ENCODE measurements at regions not wholly inside any gene's neighbourhood (a gene's known extent, or its start where the extent isn't known, plus 50 kb on each side); places are given as distances from the start of the nearest gene placed in this dataset.

DNA sequence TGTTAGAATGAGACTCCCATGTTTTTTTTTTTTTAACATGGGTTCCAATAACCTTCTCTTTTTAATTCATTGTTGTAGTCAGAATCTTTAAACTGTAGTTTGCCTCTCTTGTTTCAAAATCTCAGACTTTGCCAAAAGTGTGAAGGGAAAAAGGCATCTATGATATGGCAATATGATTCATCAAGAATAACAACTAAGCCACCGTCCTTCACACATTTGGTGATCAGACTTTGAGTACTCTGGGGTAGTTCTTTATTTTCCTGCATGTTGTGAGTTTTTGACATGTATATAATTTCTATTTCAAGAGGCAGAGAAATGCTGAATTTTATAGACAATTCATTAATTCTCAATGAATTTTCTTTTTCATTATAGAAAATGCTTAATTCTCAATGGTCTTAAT lies 53.5 kb upstream of the CERS6 start:
- Histone ChIP-seq H4K20me1 (ENCODE audit: insufficient read depth, low read length) (no peaks in the 10 kb centered on the region), H2AFZ (ENCODE audit: low read depth, low read length) (no peak overlapping the region), H3K4me2 (ENCODE audit: insufficient read depth, low read length) (no peak overlapping the region), H3K36me3 (ENCODE audit: insufficient read depth, low read length) (no peaks in the 10 kb centered on the region), H3K4me3 (ENCODE audit: low read depth in 1 of 2, low read length in 2 of 2) (no peak overlapping the region), H3K9me3 (ENCODE audit: insufficient read depth, low read length, severe bottlenecking) (no peaks in the 10 kb centered on the region), H3K79me2 (ENCODE audit: insufficient read depth, low read length) (no peaks in the 10 kb centered on the region), H3K9ac (ENCODE audit: low read depth, low read length) (no peak overlapping the region), H3K27ac (ENCODE audit: low read length) (no peak overlapping the region), H3K4me1 (ENCODE audit: insufficient read depth, low read length) (no peaks in the 10 kb centered on the region), H3K27me3 (ENCODE audit: insufficient read depth, low read length, poor library complexity) (no peaks in the 10 kb centered on the region)
- DNase-seq (no peak), ATAC-seq (ENCODE audit: insufficient read depth, low read depth) (no peak)
- TF ChIP-seq EZH2 (IDR thresholded peaks at IDR 0.05; ENCODE audit: borderline replicate concordance, low read depth, low read length, severe bottlenecking) (no peak), CTCF (IDR thresholded peaks at IDR 0.05; ENCODE audit: borderline replicate concordance, extremely low read depth, low read length, poor library complexity, severe bottlenecking) (no peak)

GRCh38 chr2:168403736-168404135 lies 52.3 kb upstream of the CERS6 start:
- H3K4me2 ChIP-seq (ENCODE audit: insufficient read depth, low read length), result no peak overlapping the region
- no peaks in the 10 kb centered on the region for H4K20me1 ChIP-seq (ENCODE audit: insufficient read depth, low read length)
- no peak overlapping the region for H3K4me3 ChIP-seq (ENCODE audit: low read depth in 1 of 2, low read length in 2 of 2)
- no peak for TF ChIP-seq CTCF (IDR thresholded peaks at IDR 0.05; ENCODE audit: borderline replicate concordance, extremely low read depth, low read length, poor library complexity, severe bottlenecking)
- TF ChIP-seq EZH2 (IDR thresholded peaks at IDR 0.05; ENCODE audit: borderline replicate concordance, low read depth, low read length, severe bottlenecking), result no peak
- DNase-seq (no peak), ATAC-seq (ENCODE audit: insufficient read depth, low read depth) (no peak)
- H2AFZ ChIP-seq (ENCODE audit: low read depth, low read length), result no peak overlapping the region
- H3K79me2 ChIP-seq (ENCODE audit: insufficient read depth, low read length), result no peaks in the 10 kb centered on the region
- H3K27ac ChIP-seq (ENCODE audit: low read length), result no peak overlapping the region
- H3K27me3 ChIP-seq (ENCODE audit: insufficient read depth, low read length, poor library complexity), result no peaks in the 10 kb centered on the region
- no peaks in the 10 kb centered on the region for H3K9me3 ChIP-seq (ENCODE audit: insufficient read depth, low read length, severe bottlenecking)
- no peak overlapping the region for H3K9ac ChIP-seq (ENCODE audit: low read depth, low read length)
- H3K36me3 ChIP-seq (ENCODE audit: insufficient read depth, low read length), result no peaks in the 10 kb centered on the region
- H3K4me1 ChIP-seq (ENCODE audit: insufficient read depth, low read length), result no peaks in the 10 kb centered on the region

GRCh38 chr2:168404764-168405163 lies 51.3 kb upstream of the CERS6 start:
- TF ChIP-seq EZH2 (IDR thresholded peaks at IDR 0.05; ENCODE audit: borderline replicate concordance, low read depth, low read length, severe bottlenecking), result no peak
- TF ChIP-seq CTCF (IDR thresholded peaks at IDR 0.05; ENCODE audit: borderline replicate concordance, extremely low read depth, low read length, poor library complexity, severe bottlenecking), result no peak
- H3K79me2 ChIP-seq (ENCODE audit: insufficient read depth, low read length), result no peaks in the 10 kb centered on the region
- DNase-seq (no peak), ATAC-seq (ENCODE audit: insufficient read depth, low read depth) (no peak)
- no peak overlapping the region for H3K9ac ChIP-seq (ENCODE audit: low read depth, low read length)
- no peak overlapping the region for H3K4me3 ChIP-seq (ENCODE audit: low read depth in 1 of 2, low read length in 2 of 2)
- H3K4me1 ChIP-seq (ENCODE audit: insufficient read depth, low read length), result no peaks in the 10 kb centered on the region
- H3K27ac ChIP-seq (ENCODE audit: low read length), result no peak overlapping the region
- H3K4me2 ChIP-seq (ENCODE audit: insufficient read depth, low read length), result no peak overlapping the region
- no peaks in the 10 kb centered on the region for H3K27me3 ChIP-seq (ENCODE audit: insufficient read depth, low read length, poor library complexity)
- no peaks in the 10 kb centered on the region for H3K9me3 ChIP-seq (ENCODE audit: insufficient read depth, low read length, severe bottlenecking)
- H4K20me1 ChIP-seq (ENCODE audit: insufficient read depth, low read length), result no peaks in the 10 kb centered on the region
- no peak overlapping the region for H2AFZ ChIP-seq (ENCODE audit: low read depth, low read length)
- no peaks in the 10 kb centered on the region for H3K36me3 ChIP-seq (ENCODE audit: insufficient read depth, low read length)
